ENCODE measurements at regions not wholly inside any gene's neighbourhood (a gene's known extent, or its start where the extent isn't known, plus 50 kb on each side); places are given as distances from the start of the nearest gene placed in this dataset.

DNA sequence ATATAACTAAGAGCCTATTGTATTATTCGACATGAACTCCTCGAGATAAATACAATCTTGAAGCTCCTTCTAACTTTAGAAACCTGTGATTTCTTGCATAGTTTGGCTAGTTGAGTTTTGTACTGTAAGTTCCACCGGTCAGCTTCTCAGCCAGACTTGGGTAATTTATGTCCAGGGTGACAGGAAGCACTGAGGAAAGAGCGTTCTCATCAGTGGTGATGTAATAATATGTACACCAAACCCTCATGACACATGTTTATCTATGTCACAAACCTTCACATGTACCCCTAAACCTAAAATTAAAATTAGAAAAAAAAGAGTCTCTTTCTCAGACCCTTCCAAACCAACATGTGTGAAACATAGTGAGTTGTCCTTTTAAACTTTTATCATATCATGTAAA, 205.7 kb downstream of the KCNRG start:
- TF ChIP-seq, protein P1, sequence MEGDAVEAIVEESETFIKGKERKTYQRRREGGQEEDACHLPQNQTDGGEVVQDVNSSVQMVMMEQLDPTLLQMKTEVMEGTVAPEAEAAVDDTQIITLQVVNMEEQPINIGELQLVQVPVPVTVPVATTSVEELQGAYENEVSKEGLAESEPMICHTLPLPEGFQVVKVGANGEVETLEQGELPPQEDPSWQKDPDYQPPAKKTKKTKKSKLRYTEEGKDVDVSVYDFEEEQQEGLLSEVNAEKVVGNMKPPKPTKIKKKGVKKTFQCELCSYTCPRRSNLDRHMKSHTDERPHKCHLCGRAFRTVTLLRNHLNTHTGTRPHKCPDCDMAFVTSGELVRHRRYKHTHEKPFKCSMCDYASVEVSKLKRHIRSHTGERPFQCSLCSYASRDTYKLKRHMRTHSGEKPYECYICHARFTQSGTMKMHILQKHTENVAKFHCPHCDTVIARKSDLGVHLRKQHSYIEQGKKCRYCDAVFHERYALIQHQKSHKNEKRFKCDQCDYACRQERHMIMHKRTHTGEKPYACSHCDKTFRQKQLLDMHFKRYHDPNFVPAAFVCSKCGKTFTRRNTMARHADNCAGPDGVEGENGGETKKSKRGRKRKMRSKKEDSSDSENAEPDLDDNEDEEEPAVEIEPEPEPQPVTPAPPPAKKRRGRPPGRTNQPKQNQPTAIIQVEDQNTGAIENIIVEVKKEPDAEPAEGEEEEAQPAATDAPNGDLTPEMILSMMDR (IDR thresholded peaks at IDR 0.05), result no peak
- TF ChIP-seq POLR2A (IDR thresholded peaks at IDR 0.05), result no peak

Data from heart left ventricle (tissue), 13 donors.